ENCODE measurements at regions not wholly inside any gene's neighbourhood (a gene's known extent, or its start where the extent isn't known, plus 50 kb on each side); places are given as distances from the start of the nearest gene placed in this dataset.

- Mint-ChIP-seq H3K36me3 (no peaks in the 10 kb centered on the region), H3K4me1 (no peaks in the 10 kb centered on the region), H3K27ac (no peak overlapping the region), H3K4me3 (no peak overlapping the region), H3K9me3 (peaks cover 1 to 4% of the 10 kb centered on the region in 2 donors), H3K27me3 (peaks cover 0 to 14% of the 10 kb centered on the region in 2 donors)
- ATAC-seq (replicated peaks) (no peak), DNase-seq (no peak)
Observed at GRCh38 chr9:100674419-100675122, 96.7 kb downstream of the CAVIN4 start.

GRCh38 chr9:100679834-100680233, 102.0 kb downstream of the CAVIN4 start:
- DNase-seq (no peak), ATAC-seq (replicated peaks) (no peak)
- no peak overlapping the region for H3K27ac Mint-ChIP-seq
- peaks cover 4 to 13% of the 10 kb centered on the region in 2 donors for H3K27me3 Mint-ChIP-seq
- no peaks in the 10 kb centered on the region for H3K36me3 Mint-ChIP-seq
- H3K9me3 Mint-ChIP-seq = no peaks in the 10 kb centered on the region
- H3K4me1 Mint-ChIP-seq = no peaks in the 10 kb centered on the region
- H3K4me3 Mint-ChIP-seq = no peak overlapping the region

- H3K27ac Mint-ChIP-seq = no peak overlapping the region
Observed at GRCh38 chr9:100686420-100686819, 108.5 kb downstream of the CAVIN4 start.

GRCh38 chr9:100689635-100690034, 111.8 kb downstream of the CAVIN4 start:
- Mint-ChIP-seq H3K4me1 (no peaks in the 10 kb centered on the region), H3K4me3 (no peak overlapping the region), H3K27me3 (peaks cover 14 to 18% of the 10 kb centered on the region in 2 donors), H3K9me3 (peaks cover 0 to 3% of the 10 kb centered on the region in 2 donors), H3K27ac (no peak overlapping the region), H3K36me3 (no peaks in the 10 kb centered on the region)
- DNase-seq (no peak), ATAC-seq (replicated peaks) (peak; percentile 68 to 82)

More at GRCh38 chr9:100686420-100686819, 108.5 kb downstream of the CAVIN4 start:
- no peaks in the 10 kb centered on the region for H3K9me3 Mint-ChIP-seq
- no peaks in the 10 kb centered on the region for H3K4me1 Mint-ChIP-seq
- H3K36me3 Mint-ChIP-seq = no peaks in the 10 kb centered on the region
- H3K27me3 Mint-ChIP-seq = peaks cover 14 to 18% of the 10 kb centered on the region in 2 donors
- no peak for ATAC-seq (replicated peaks)
- H3K4me3 Mint-ChIP-seq = no peak overlapping the region
- no peak for DNase-seq

GRCh38 chr9:100690438-100690837, 112.6 kb downstream of the CAVIN4 start:
- no peaks in the 10 kb centered on the region for H3K36me3 Mint-ChIP-seq
- no peak overlapping the region for H3K4me3 Mint-ChIP-seq
- no peaks in the 10 kb centered on the region for H3K4me1 Mint-ChIP-seq
- H3K27me3 Mint-ChIP-seq = peaks cover 14 to 18% of the 10 kb centered on the region in 2 donors
- peaks cover 0 to 3% of the 10 kb centered on the region in 2 donors for H3K9me3 Mint-ChIP-seq
- DNase-seq (no peak), ATAC-seq (replicated peaks) (no peak)
- H3K27ac Mint-ChIP-seq = no peak overlapping the region

GRCh38 chr9:100697339-100697738, 119.5 kb downstream of the CAVIN4 start:
- ATAC-seq (replicated peaks) (no peak), DNase-seq (no peak)
- Mint-ChIP-seq H3K9me3 (peaks cover 0 to 1% of the 10 kb centered on the region in 2 donors), H3K27me3 (no peaks in the 10 kb centered on the region), H3K36me3 (no peaks in the 10 kb centered on the region), H3K27ac (no peak overlapping the region), H3K4me1 (no peaks in the 10 kb centered on the region), H3K4me3 (no peak overlapping the region)

GRCh38 chr9:100698945-100699344, 121.1 kb downstream of the CAVIN4 start:
- no peak overlapping the region for H3K4me3 Mint-ChIP-seq
- ATAC-seq (replicated peaks) = no peak
- no peaks in the 10 kb centered on the region for H3K9me3 Mint-ChIP-seq
- DNase-seq = no peak
- H3K36me3 Mint-ChIP-seq = no peaks in the 10 kb centered on the region
- no peaks in the 10 kb centered on the region for H3K4me1 Mint-ChIP-seq
- H3K27me3 Mint-ChIP-seq = no peaks in the 10 kb centered on the region
- H3K27ac Mint-ChIP-seq = no peak overlapping the region

GRCh38 chr9:100699668-100700067, 121.8 kb downstream of the CAVIN4 start:
- Mint-ChIP-seq H3K27me3 (no peaks in the 10 kb centered on the region), H3K4me1 (no peaks in the 10 kb centered on the region), H3K36me3 (no peaks in the 10 kb centered on the region), H3K27ac (no peak overlapping the region), H3K4me3 (no peak overlapping the region), H3K9me3 (peaks cover 0 to 2% of the 10 kb centered on the region in 2 donors)
- ATAC-seq (replicated peaks) = no peak
- DNase-seq = no peak

- H3K27me3 Mint-ChIP-seq = no peaks in the 10 kb centered on the region
- no peaks in the 10 kb centered on the region for H3K36me3 Mint-ChIP-seq
- peak in 1 of 2 donors; percentile 29 for ATAC-seq (replicated peaks)
- H3K9me3 Mint-ChIP-seq = peaks cover 0 to 4% of the 10 kb centered on the region in 2 donors
- no peak overlapping the region for H3K4me3 Mint-ChIP-seq
- no peak overlapping the region for H3K27ac Mint-ChIP-seq
- no peaks in the 10 kb centered on the region for H3K4me1 Mint-ChIP-seq
- no peak for DNase-seq
Observed at GRCh38 chr9:100700689-100701318, 122.9 kb downstream of the CAVIN4 start.

GRCh38 chr9:100714372-100715099, 136.7 kb downstream of the CAVIN4 start:
- Mint-ChIP-seq H3K27ac (no peak overlapping the region), H3K4me1 (no peaks in the 10 kb centered on the region), H3K9me3 (peaks cover 9 to 11% of the 10 kb centered on the region in 2 donors), H3K4me3 (no peak overlapping the region), H3K36me3 (peaks cover 0 to 5% of the 10 kb centered on the region in 2 donors), H3K27me3 (peaks cover 4 to 6% of the 10 kb centered on the region in 2 donors)
- DNase-seq (no peak), ATAC-seq (replicated peaks) (peak in 1 of 2 donors; percentile 49)

GRCh38 chr9:100715100-100715380, 137.2 kb downstream of the CAVIN4 start:
- no peak overlapping the region for H3K4me3 Mint-ChIP-seq
- ATAC-seq (replicated peaks) (no peak), DNase-seq (no peak)
- H3K9me3 Mint-ChIP-seq = peaks cover 9 to 11% of the 10 kb centered on the region in 2 donors
- peaks cover 4% of the 10 kb centered on the region in 2 donors for H3K27me3 Mint-ChIP-seq
- no peaks in the 10 kb centered on the region for H3K4me1 Mint-ChIP-seq
- peaks cover 0 to 5% of the 10 kb centered on the region in 2 donors for H3K36me3 Mint-ChIP-seq
- no peak overlapping the region for H3K27ac Mint-ChIP-seq

- Mint-ChIP-seq H3K9me3 (no peaks in the 10 kb centered on the region), H3K27ac (no peak overlapping the region), H3K4me3 (no peak overlapping the region), H3K36me3 (no peaks in the 10 kb centered on the region), H3K27me3 (peaks cover 0 to 4% of the 10 kb centered on the region in 2 donors), H3K4me1 (no peaks in the 10 kb centered on the region)
- DNase-seq (no peak), ATAC-seq (replicated peaks) (no peak)
Observed at GRCh38 chr9:100718717-100719116, 140.8 kb downstream of the CAVIN4 start.

GRCh38 chr9:100720922-100721321, 143.0 kb downstream of the CAVIN4 start:
- Mint-ChIP-seq H3K27ac (no peak overlapping the region), H3K4me1 (no peaks in the 10 kb centered on the region), H3K36me3 (no peaks in the 10 kb centered on the region), H3K4me3 (no peak overlapping the region), H3K27me3 (no peaks in the 10 kb centered on the region), H3K9me3 (no peaks in the 10 kb centered on the region)
- DNase-seq (no peak), ATAC-seq (replicated peaks) (no peak)

GRCh38 chr9:100724886-100725285, 147.0 kb downstream of the CAVIN4 start:
- H3K36me3 Mint-ChIP-seq = no peaks in the 10 kb centered on the region
- no peaks in the 10 kb centered on the region for H3K27me3 Mint-ChIP-seq
- no peaks in the 10 kb centered on the region for H3K9me3 Mint-ChIP-seq
- DNase-seq = no peak
- H3K27ac Mint-ChIP-seq = no peak overlapping the region
- no peaks in the 10 kb centered on the region for H3K4me1 Mint-ChIP-seq
- H3K4me3 Mint-ChIP-seq = no peak overlapping the region
- no peak for ATAC-seq (replicated peaks)

GRCh38 chr9:100725371-100725770, 147.5 kb downstream of the CAVIN4 start:
- H3K27me3 Mint-ChIP-seq = no peaks in the 10 kb centered on the region
- H3K27ac Mint-ChIP-seq = no peak overlapping the region
- no peak overlapping the region for H3K4me3 Mint-ChIP-seq
- ATAC-seq (replicated peaks) = no peak
- no peaks in the 10 kb centered on the region for H3K9me3 Mint-ChIP-seq
- no peaks in the 10 kb centered on the region for H3K4me1 Mint-ChIP-seq
- no peaks in the 10 kb centered on the region for H3K36me3 Mint-ChIP-seq
- DNase-seq = no peak

Data from stimulated activated naive B cell treated with anti-CD40 and anti-IgM and Interleukin-4, amounts not matched to agents 10 μg/mL and 1 μg/mL and 100 μg/mL, for 72 hours (primary cell).